Endothelial cell of umbilical vein (primary cell): ENCODE measurements at regions not wholly inside any gene's neighbourhood (a gene's known extent, or its start where the extent isn't known, plus 50 kb on each side); places are given as distances from the start of the nearest gene placed in this dataset.

Experiments used
- BruUV-seq: library from RNA; stranded (reverse); fragments of 400-500 nt; replicated peaks from 2 replicates; lab custom pipeline; 2021; lab: Mats Ljungman, UMichigan
- CTCF ChIA-PET: fragments of 300-600, 350-600 bp; sonication (Branson Sonifier 250); formaldehyde crosslinking; loops from one replicate; lab custom pipeline; 2021; ENCODE audit warnings: antibody characterized with exemption, inconsistent platforms; lab: Charles Lee
- POLR2A ChIA-PET: fragments of 300-600, 350-600 bp; sonication (Branson Sonifier 250); formaldehyde crosslinking; loops from one replicate; lab custom pipeline; 2021; ENCODE audit warnings: antibody characterized with exemption, inconsistent platforms; lab: Charles Lee
- DNase-seq: peaks from one replicate; pipeline ENCODE4 v3.0.0-alpha.2; 2011; ENCODE audit warnings: low read depth, low spot score
- FAIRE-seq: peaks from 2 replicates; lab custom pipeline; 2011; peaks lifted over from hg19 to GRCh38; lab: Jason Lieb, UNC
- H2AFZ ChIP-seq: 2 replicates; pipeline ENCODE4 v1.6.0; 2012; ENCODE audit warnings: low read depth, low read length, control low read depth, inconsistent platforms
- H3K27ac ChIP-seq: 2 replicates; pipeline ENCODE4 v1.5.1; 2011; ENCODE audit warnings: low read depth, mild to moderate bottlenecking, control low read depth, low read length, moderate library complexity; ENCODE audit not compliant: insufficient read depth
- H3K27me3 ChIP-seq, 2 experiments: 2 replicates each; pipeline versions ENCODE4 v1.6.0 to v1.6.1; 2011; ENCODE audit warnings: low read length in 2 of 2, mixed read lengths in 1 of 2; ENCODE audit not compliant: control insufficient read depth in 2 of 2, insufficient read depth in 2 of 2
- H3K36me3 ChIP-seq, 2 experiments: 2 replicates in 1 of 2; 3 replicates in 1 of 2; pipeline ENCODE4 v1.5.1; 2011; ENCODE audit warnings: low read length in 2 of 2, mild to moderate bottlenecking in 1 of 2, moderate library complexity in 1 of 2; ENCODE audit not compliant: control insufficient read depth in 2 of 2, insufficient read depth in 2 of 2; ENCODE audit errors: extremely low read depth in 1 of 2
- H3K4me1 ChIP-seq: 3 replicates; pipeline ENCODE4 v1.5.1; 2011; ENCODE audit warnings: mild to moderate bottlenecking, low read length; ENCODE audit not compliant: control insufficient read depth, insufficient read depth; ENCODE audit errors: extremely low read depth
- H3K4me2 ChIP-seq: 2 replicates; pipeline ENCODE4 v1.6.1; 2011; ENCODE audit warnings: low read length, control low read depth, mixed read lengths; ENCODE audit not compliant: insufficient read depth
- H3K4me3 ChIP-seq, 3 experiments: fragments of 200-600 bp in 1 of 3; sonication (generic), shearing (Covaris generic) in 1 of 3; replicated peaks in 1 of 3; 2 replicates each; pipeline ENCODE4 v1.5.1; 2011 to 2016; ENCODE audit warnings: control low read depth in 3 of 3, low read length in 3 of 3, mild to moderate bottlenecking in 2 of 3, inconsistent platforms in 1 of 3, low read depth in 1 of 3, moderate library complexity in 1 of 3; ENCODE audit not compliant: insufficient read depth in 1 of 3
- H3K79me2 ChIP-seq: 2 replicates; pipeline ENCODE4 v1.6.0; 2012; ENCODE audit warnings: low read length, inconsistent platforms; ENCODE audit not compliant: control insufficient read depth, insufficient read depth
- H3K9ac ChIP-seq: replicated peaks from 2 replicates; pipeline ENCODE3; 2011; ENCODE audit warnings: low read length, control low read depth; ENCODE audit not compliant: insufficient read depth; ENCODE audit errors: extremely low read depth
- H3K9me1 ChIP-seq: replicated peaks from 3 replicates; pipeline ENCODE4 v1.6.0; 2011; ENCODE audit warnings: mild to moderate bottlenecking, low read length; ENCODE audit not compliant: control insufficient read depth, insufficient read depth; ENCODE audit errors: extremely low read depth
- H3K9me3 ChIP-seq: replicated peaks from 2 replicates; pipeline ENCODE4 v1.5.1; 2012; ENCODE audit warnings: low read length, inconsistent platforms; ENCODE audit not compliant: control insufficient read depth, insufficient read depth
- H4K20me1 ChIP-seq: replicated peaks from 2 replicates; pipeline ENCODE3; 2011; ENCODE audit warnings: mild to moderate bottlenecking, low read length; ENCODE audit not compliant: control insufficient read depth, insufficient read depth; ENCODE audit errors: extremely low read depth
- EZH2 ChIP-seq: IDR thresholded peaks from 2 replicates; pipeline ENCODE4 v1.6.1; 2012; ENCODE audit warnings: borderline replicate concordance, low read depth, mild to moderate bottlenecking, moderate library complexity, low read length, inconsistent platforms; ENCODE audit not compliant: severe bottlenecking
- FOS ChIP-seq: IDR thresholded peaks from 2 replicates; pipeline ENCODE4 v1.6.1; 2011; ENCODE audit warnings: mild to moderate bottlenecking, low read length, moderate library complexity, borderline replicate concordance; ENCODE audit not compliant: insufficient read depth
- GATA2 ChIP-seq: IDR thresholded peaks from 2 replicates; pipeline ENCODE4 v1.7.0; 2011; ENCODE audit warnings: low read depth, mild to moderate bottlenecking, moderate library complexity, mixed read lengths, low read length; ENCODE audit not compliant: insufficient read length, insufficient read depth
- JUN ChIP-seq: IDR thresholded peaks from 2 replicates; pipeline ENCODE4 v1.6.1; 2011; ENCODE audit warnings: borderline replicate concordance, low read depth; ENCODE audit not compliant: insufficient read length, insufficient read depth
- MYC ChIP-seq: IDR thresholded peaks from one replicate; pipeline ENCODE4 v1.6.1; 2011; ENCODE audit warnings: mild to moderate bottlenecking, low read depth, low read length
- POLR2A ChIP-seq: IDR thresholded peaks from 2 replicates; pipeline ENCODE4 v1.6.1; 2012; ENCODE audit warnings: low read depth, mild to moderate bottlenecking, control low read depth, low read length
- POLR2AphosphoS5 ChIP-seq: IDR thresholded peaks from 2 replicates; pipeline ENCODE4 v1.6.1; 2012; ENCODE audit warnings: low read depth, mild to moderate bottlenecking, control low read depth, low read length, moderate library complexity; ENCODE audit not compliant: insufficient read depth
- dilution Hi-C: fragments of 300-500 bp; cut with MboI; formaldehyde crosslinking; loops from one replicate; pipeline ENCODE4 v1.15.0; 2019; ENCODE audit warnings: low sequenced_read_pairs; ENCODE audit not compliant: extremely low pct_ligation_motif_present
- intact Hi-C: fragments of 100-400 bp; cut with micrococcal nuclease; formaldehyde crosslinking; loops from one replicate; pipeline ENCODE4 v1.10.0; 2022
- TF ChIP-seq, protein P1 (sequence below): IDR thresholded peaks from 2 replicates; pipeline ENCODE4 v1.6.1; 2011; ENCODE audit not compliant: insufficient read depth, insufficient read length
- TF ChIP-seq, protein P2 (sequence below), 2 donors: IDR thresholded peaks; 1 replicate in 1 of 2; 2 replicates in 1 of 2; pipeline ENCODE4 v1.5.1; 2011; ENCODE audit warnings: low read length in 2 of 2, mild to moderate bottlenecking in 2 of 2, moderate library complexity in 2 of 2, control low read depth in 1 of 2, inconsistent platforms in 1 of 2, low read depth in 1 of 2; ENCODE audit not compliant: insufficient read depth in 1 of 2; ENCODE audit errors: extremely low read depth in 1 of 2

DNA sequence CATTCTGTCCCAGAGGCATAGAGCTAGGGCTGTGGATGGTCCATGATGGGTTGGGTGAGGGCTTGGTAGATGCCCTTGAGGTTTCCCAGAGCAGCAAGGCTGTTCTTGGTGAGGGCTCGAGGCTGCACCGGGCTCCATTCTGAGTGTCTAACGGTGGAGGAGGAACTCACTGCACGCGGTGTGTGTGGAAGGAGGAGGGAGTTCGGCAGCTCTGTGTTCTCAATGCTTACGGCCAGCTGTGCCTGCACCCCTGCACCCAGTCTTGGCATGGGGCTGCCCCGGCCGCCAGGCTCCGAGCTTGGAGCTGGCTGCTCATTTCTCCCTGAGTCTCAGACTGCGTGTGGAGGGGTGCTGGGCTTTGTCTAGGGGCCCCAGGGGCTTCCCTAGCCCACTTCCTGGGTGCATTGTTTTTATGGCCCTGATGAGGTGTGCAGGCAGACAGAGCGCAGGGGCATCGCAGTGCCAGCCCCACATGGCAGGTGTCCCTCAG is 1247.1 kb downstream of the BRD1 start:
- ChIA-PET POLR2A (no interaction called here), CTCF (no interaction called here)
- dilution Hi-C loops (no loop called here), intact Hi-C loops (no loop called here)
- H3K9me3 ChIP-seq = no peaks in the 10 kb centered on the region
- no peaks in the 10 kb centered on the region for H3K79me2 ChIP-seq
- no peaks in the 10 kb centered on the region for H4K20me1 ChIP-seq
- no peak for DNase-seq
- no peaks in the 10 kb centered on the region for H3K36me3 ChIP-seq
- TF ChIP-seq MYC (no peak), EZH2 (no peak), JUN (no peak), GATA2 (no peak), POLR2A (no peak), POLR2AphosphoS5 (no peak), FOS (no peak)
- TF ChIP-seq, protein P1, sequence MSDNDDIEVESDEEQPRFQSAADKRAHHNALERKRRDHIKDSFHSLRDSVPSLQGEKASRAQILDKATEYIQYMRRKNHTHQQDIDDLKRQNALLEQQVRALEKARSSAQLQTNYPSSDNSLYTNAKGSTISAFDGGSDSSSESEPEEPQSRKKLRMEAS = no peak
- TF ChIP-seq, protein P2, sequence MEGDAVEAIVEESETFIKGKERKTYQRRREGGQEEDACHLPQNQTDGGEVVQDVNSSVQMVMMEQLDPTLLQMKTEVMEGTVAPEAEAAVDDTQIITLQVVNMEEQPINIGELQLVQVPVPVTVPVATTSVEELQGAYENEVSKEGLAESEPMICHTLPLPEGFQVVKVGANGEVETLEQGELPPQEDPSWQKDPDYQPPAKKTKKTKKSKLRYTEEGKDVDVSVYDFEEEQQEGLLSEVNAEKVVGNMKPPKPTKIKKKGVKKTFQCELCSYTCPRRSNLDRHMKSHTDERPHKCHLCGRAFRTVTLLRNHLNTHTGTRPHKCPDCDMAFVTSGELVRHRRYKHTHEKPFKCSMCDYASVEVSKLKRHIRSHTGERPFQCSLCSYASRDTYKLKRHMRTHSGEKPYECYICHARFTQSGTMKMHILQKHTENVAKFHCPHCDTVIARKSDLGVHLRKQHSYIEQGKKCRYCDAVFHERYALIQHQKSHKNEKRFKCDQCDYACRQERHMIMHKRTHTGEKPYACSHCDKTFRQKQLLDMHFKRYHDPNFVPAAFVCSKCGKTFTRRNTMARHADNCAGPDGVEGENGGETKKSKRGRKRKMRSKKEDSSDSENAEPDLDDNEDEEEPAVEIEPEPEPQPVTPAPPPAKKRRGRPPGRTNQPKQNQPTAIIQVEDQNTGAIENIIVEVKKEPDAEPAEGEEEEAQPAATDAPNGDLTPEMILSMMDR (IDR thresholded peaks at IDR 0.05; ENCODE audit: extremely low read depth in 1 of 2, insufficient read depth in 1 of 2, low read depth in 1 of 2, low read length in 2 of 2) = no peak
- H3K9me1 ChIP-seq = no peaks in the 10 kb centered on the region
- H3K4me3 ChIP-seq = no peak overlapping the region
- H2AFZ ChIP-seq = no peak overlapping the region
- H3K4me1 ChIP-seq = no peaks in the 10 kb centered on the region
- H3K4me2 ChIP-seq = no peak overlapping the region
- peaks cover 3 to 10% of the 10 kb centered on the region in 2 experiments for H3K27me3 ChIP-seq
- no peak for FAIRE-seq
- H3K9ac ChIP-seq = no peak overlapping the region
- no TSS peak for BruUV-seq
- no peak overlapping the region for H3K27ac ChIP-seq
